Fibroblast of lung (primary cell): ENCODE measurements at regions not wholly inside any gene's neighbourhood (a gene's known extent, or its start where the extent isn't known, plus 50 kb on each side); places are given as distances from the start of the nearest gene placed in this dataset.

Source experiments
- DNase-seq, 2 donors: peaks; one replicate each; pipeline versions ENCODE4 v3.0.0 to v3.0.0-alpha.2; 2010; ENCODE audit warnings: low read depth in 2 of 2
- H2AFZ ChIP-seq: 2 replicates; pipeline ENCODE4 v1.5.1; 2012; ENCODE audit warnings: low read length, control low read depth, inconsistent platforms
- H3K27ac ChIP-seq: 2 replicates; pipeline ENCODE4 v1.5.1; 2011; ENCODE audit warnings: low read length, control low read depth; ENCODE audit not compliant: insufficient read depth
- H3K27me3 ChIP-seq: 2 replicates; pipeline ENCODE4 v1.5.1; 2011; ENCODE audit warnings: mild to moderate bottlenecking, low read length; ENCODE audit not compliant: control insufficient read depth, insufficient read depth
- H3K36me3 ChIP-seq: 2 replicates; pipeline ENCODE4 v1.5.1; 2011; ENCODE audit warnings: low read length; ENCODE audit not compliant: control insufficient read depth, insufficient read depth
- H3K4me1 ChIP-seq: 2 replicates; pipeline ENCODE4 v1.5.1; 2011; ENCODE audit warnings: low read length; ENCODE audit not compliant: control insufficient read depth, insufficient read depth; ENCODE audit errors: extremely low read depth
- H3K4me2 ChIP-seq: 2 replicates; pipeline ENCODE4 v1.5.1; 2011; ENCODE audit warnings: low read length, control low read depth; ENCODE audit not compliant: insufficient read depth; ENCODE audit errors: extremely low read depth
- H3K4me3 ChIP-seq, 4 experiments: fragments of 200-600 bp in 1 of 4; sonication (generic) in 1 of 4; replicated peaks in 1 of 4; 2 replicates each; pipeline ENCODE4 v1.5.1; 2011 to 2016; ENCODE audit warnings: low read length in 4 of 4, low read depth in 3 of 4, mild to moderate bottlenecking in 3 of 4, control low read depth in 2 of 4, inconsistent platforms in 1 of 4, mixed read lengths in 1 of 4; ENCODE audit not compliant: insufficient read depth in 1 of 4; ENCODE audit errors: control extremely low read depth in 1 of 4
- H3K79me2 ChIP-seq: 2 replicates; pipeline ENCODE4 v1.5.1; 2012; ENCODE audit warnings: mild to moderate bottlenecking, low read length, inconsistent platforms; ENCODE audit not compliant: control insufficient read depth, insufficient read depth
- H3K9ac ChIP-seq: 2 replicates; pipeline ENCODE4 v1.5.1; 2011; ENCODE audit warnings: mild to moderate bottlenecking, low read length, control low read depth; ENCODE audit not compliant: insufficient read depth
- H3K9me3 ChIP-seq: 2 replicates; pipeline ENCODE4 v1.5.1; 2012; ENCODE audit warnings: low read depth, low read length; ENCODE audit not compliant: control insufficient read depth, insufficient read depth
- H4K20me1 ChIP-seq: 2 replicates; pipeline ENCODE4 v1.5.1; 2011; ENCODE audit warnings: low read length; ENCODE audit not compliant: control insufficient read depth, insufficient read depth; ENCODE audit errors: extremely low read depth
- EZH2 ChIP-seq: IDR thresholded peaks from 2 replicates; pipeline ENCODE4 v1.5.1; 2012; ENCODE audit warnings: low read length, control low read depth, mild to moderate bottlenecking; ENCODE audit errors: missing control alignments
- TF ChIP-seq, protein P1 (sequence below), 2 donors: IDR thresholded peaks in 1 of 2; conservative IDR thresholded peaks in 1 of 2; 1 replicate in 1 of 2; 2 replicates in 1 of 2; pipeline ENCODE4 v1.5.1; 2011 to 2012; ENCODE audit warnings: low read length in 2 of 2, control low read depth in 1 of 2, inconsistent platforms in 1 of 2, low read depth in 1 of 2, mild to moderate bottlenecking in 1 of 2

DNA sequence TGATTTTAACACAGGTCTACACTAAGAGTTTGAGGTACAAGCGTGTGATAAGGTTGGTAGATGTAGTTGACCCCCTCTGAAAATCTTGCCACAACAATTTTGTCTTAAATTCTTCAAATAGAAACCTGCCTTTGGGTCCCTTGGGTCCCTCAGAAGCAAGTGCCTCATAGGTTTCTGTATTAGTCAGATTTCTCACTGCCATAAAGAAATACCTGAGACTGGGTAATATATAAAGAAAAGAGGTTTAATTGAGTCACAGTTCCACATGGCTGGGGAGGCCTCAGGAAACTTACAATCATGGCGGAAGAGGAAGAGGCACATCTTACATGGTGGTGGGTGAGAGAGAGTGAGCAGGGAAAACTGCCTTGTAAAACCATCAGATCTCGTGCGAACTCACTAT, 301.2 kb downstream of the MAP2K6 start:
- no peak for DNase-seq
- Histone ChIP-seq H3K9me3 (no peaks in the 10 kb centered on the region), H4K20me1 (no peaks in the 10 kb centered on the region), H3K79me2 (no peaks in the 10 kb centered on the region), H3K36me3 (no peaks in the 10 kb centered on the region), H3K4me2 (no peak overlapping the region), H2AFZ (no peak overlapping the region), H3K4me3 (no peak overlapping the region), H3K9ac (no peak overlapping the region), H3K4me1 (no peaks in the 10 kb centered on the region), H3K27ac (no peak overlapping the region), H3K27me3 (no peaks in the 10 kb centered on the region)
- no peak for TF ChIP-seq EZH2
- TF ChIP-seq, protein P1, sequence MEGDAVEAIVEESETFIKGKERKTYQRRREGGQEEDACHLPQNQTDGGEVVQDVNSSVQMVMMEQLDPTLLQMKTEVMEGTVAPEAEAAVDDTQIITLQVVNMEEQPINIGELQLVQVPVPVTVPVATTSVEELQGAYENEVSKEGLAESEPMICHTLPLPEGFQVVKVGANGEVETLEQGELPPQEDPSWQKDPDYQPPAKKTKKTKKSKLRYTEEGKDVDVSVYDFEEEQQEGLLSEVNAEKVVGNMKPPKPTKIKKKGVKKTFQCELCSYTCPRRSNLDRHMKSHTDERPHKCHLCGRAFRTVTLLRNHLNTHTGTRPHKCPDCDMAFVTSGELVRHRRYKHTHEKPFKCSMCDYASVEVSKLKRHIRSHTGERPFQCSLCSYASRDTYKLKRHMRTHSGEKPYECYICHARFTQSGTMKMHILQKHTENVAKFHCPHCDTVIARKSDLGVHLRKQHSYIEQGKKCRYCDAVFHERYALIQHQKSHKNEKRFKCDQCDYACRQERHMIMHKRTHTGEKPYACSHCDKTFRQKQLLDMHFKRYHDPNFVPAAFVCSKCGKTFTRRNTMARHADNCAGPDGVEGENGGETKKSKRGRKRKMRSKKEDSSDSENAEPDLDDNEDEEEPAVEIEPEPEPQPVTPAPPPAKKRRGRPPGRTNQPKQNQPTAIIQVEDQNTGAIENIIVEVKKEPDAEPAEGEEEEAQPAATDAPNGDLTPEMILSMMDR (conservative IDR thresholded peaks at IDR 0.05 in 1 of 2, IDR thresholded peaks at IDR 0.05 in 1 of 2; ENCODE audit: low read depth in 1 of 2, low read length in 2 of 2) = no peak

DNA sequence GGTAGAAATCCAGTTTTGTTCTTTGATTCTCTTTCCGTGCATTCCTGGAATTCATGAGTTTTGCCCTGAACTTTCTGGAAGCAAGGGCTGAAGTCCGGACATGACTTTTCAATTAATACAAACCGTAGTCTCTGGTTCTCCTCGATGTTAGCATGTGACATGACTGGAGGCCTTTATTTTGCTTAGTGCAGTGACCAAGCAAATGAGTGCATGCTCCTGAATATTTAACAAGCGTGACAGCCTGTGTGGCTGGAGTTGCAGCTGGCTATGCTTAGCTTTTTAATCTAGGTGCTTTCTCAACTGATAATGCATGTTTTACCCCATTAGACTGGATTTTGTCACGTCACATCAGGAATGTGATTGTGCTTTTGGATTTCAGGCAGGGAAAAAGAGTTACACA, 302.1 kb downstream of the MAP2K6 start:
- no peak for TF ChIP-seq EZH2
- TF ChIP-seq, protein P1 (conservative IDR thresholded peaks at IDR 0.05 in 1 of 2, IDR thresholded peaks at IDR 0.05 in 1 of 2; ENCODE audit: low read depth in 1 of 2, low read length in 2 of 2) = no peak
- no peaks in the 10 kb centered on the region for H3K27me3 ChIP-seq
- H3K4me2 ChIP-seq = no peak overlapping the region
- H3K36me3 ChIP-seq = no peaks in the 10 kb centered on the region
- H3K27ac ChIP-seq = no peak overlapping the region
- H3K9ac ChIP-seq = no peak overlapping the region
- H3K79me2 ChIP-seq = no peaks in the 10 kb centered on the region
- H3K4me3 ChIP-seq = no peak overlapping the region
- DNase-seq = peak in 1 of 2 donors; percentile 52
- H4K20me1 ChIP-seq = no peaks in the 10 kb centered on the region
- no peak overlapping the region for H2AFZ ChIP-seq
- no peaks in the 10 kb centered on the region for H3K9me3 ChIP-seq
- no peaks in the 10 kb centered on the region for H3K4me1 ChIP-seq

DNA sequence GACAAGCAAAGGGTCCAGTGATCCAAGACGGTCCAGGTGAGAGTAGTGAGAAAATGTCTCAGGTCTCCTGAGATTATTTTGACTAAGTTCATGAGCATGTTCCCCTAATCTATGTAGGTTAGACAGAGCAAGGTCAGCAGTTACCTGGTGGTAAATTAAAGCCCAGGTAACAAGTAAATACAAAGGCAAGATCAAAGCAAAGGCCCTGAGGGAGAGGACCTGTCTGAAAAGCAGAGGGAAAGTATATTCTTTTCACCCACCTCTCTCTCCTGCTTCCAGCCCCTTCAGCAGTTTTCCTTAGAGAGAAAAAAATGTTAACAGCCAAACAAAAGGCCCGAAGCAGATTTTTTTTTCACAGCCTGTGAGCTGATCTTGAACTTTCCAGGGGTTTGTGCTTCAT, 302.7 kb downstream of the MAP2K6 start:
- H3K79me2 ChIP-seq = no peaks in the 10 kb centered on the region
- H3K4me3 ChIP-seq = no peak overlapping the region
- no peaks in the 10 kb centered on the region for H3K27me3 ChIP-seq
- H3K9me3 ChIP-seq = no peaks in the 10 kb centered on the region
- no peaks in the 10 kb centered on the region for H3K4me1 ChIP-seq
- no peaks in the 10 kb centered on the region for H3K36me3 ChIP-seq
- no peak overlapping the region for H3K9ac ChIP-seq
- TF ChIP-seq EZH2 = no peak
- TF ChIP-seq, protein P1 (conservative IDR thresholded peaks at IDR 0.05 in 1 of 2, IDR thresholded peaks at IDR 0.05 in 1 of 2; ENCODE audit: low read depth in 1 of 2, low read length in 2 of 2) = no peak
- H3K4me2 ChIP-seq = no peak overlapping the region
- no peak for DNase-seq
- H2AFZ ChIP-seq = no peak overlapping the region
- no peak overlapping the region for H3K27ac ChIP-seq
- H4K20me1 ChIP-seq = no peaks in the 10 kb centered on the region
